AG04450 (cell line): ENCODE measurements at regions not wholly inside any gene's neighbourhood (a gene's known extent, or its start where the extent isn't known, plus 50 kb on each side); places are given as distances from the start of the nearest gene placed in this dataset.

Source experiments
- CTCF ChIA-PET: fragments of 300-600, 350-600 bp; formaldehyde crosslinking; extraction: SDS; loops from one replicate; lab custom pipeline; 2022; ENCODE audit warnings: antibody characterized with exemption, inconsistent platforms; lab: Charles Lee
- POLR2A ChIA-PET: fragments of 350-600 bp; formaldehyde crosslinking; extraction: SDS; loops from one replicate; lab custom pipeline; 2021; ENCODE audit warnings: antibody characterized with exemption, inconsistent platforms; lab: Yijun Ruan, JAX
- DNase-seq: peaks from one replicate; pipeline ENCODE4 v3.0.0-alpha.2; 2011; ENCODE audit warnings: low read depth, low spot score
- H3K27ac ChIP-seq: one replicate; pipeline ENCODE4 v1.5.1; 2012; ENCODE audit warnings: low read depth, low read length, control low read depth
- H3K27me3 ChIP-seq: one replicate; pipeline ENCODE4 v1.6.0; 2012; ENCODE audit warnings: low read length; ENCODE audit not compliant: control insufficient read depth, insufficient read depth
- H3K4me3 ChIP-seq: 2 replicates; pipeline ENCODE4 v1.5.1; 2011; ENCODE audit warnings: mild to moderate bottlenecking, low read depth, low read length, control low read depth
- H3K9me3 ChIP-seq: 2 replicates; pipeline ENCODE4 v1.5.1; 2012; ENCODE audit warnings: low read length; ENCODE audit not compliant: control insufficient read depth, insufficient read depth
- CTCF ChIP-seq: IDR thresholded peaks from 2 replicates; pipeline ENCODE4 v1.5.1; 2011; ENCODE audit warnings: low read depth, low read length, control low read depth, inconsistent platforms

- peaks cover 23% of the 10 kb centered on the region for H3K9me3 ChIP-seq
- TF ChIP-seq CTCF = no peak
- no peak for DNase-seq
- H3K27ac ChIP-seq = no peak overlapping the region
- no peak overlapping the region for H3K4me3 ChIP-seq
- ChIA-PET POLR2A (no interaction called here), CTCF (no interaction called here)
- H3K27me3 ChIP-seq = no peaks in the 10 kb centered on the region
These were observed 1072.1 kb downstream of the JRKL start for GRCh38 chr11:97461934-97462333.

GRCh38 chr11:97463891-97464290 is 1074.1 kb downstream of the JRKL start:
- H3K27me3 ChIP-seq = no peaks in the 10 kb centered on the region
- ChIA-PET CTCF (no interaction called here), POLR2A (no interaction called here)
- peaks cover 23% of the 10 kb centered on the region for H3K9me3 ChIP-seq
- H3K4me3 ChIP-seq = no peak overlapping the region
- TF ChIP-seq CTCF = no peak
- no peak for DNase-seq
- H3K27ac ChIP-seq = no peak overlapping the region

- Histone ChIP-seq H3K27me3 (no peaks in the 10 kb centered on the region), H3K4me3 (no peak overlapping the region), H3K27ac (no peak overlapping the region), H3K9me3 (peaks cover 9% of the 10 kb centered on the region)
- TF ChIP-seq CTCF = no peak
- CTCF ChIA-PET = no interaction called here
- POLR2A ChIA-PET = no interaction called here
- DNase-seq = no peak
These were observed 1081.7 kb downstream of the JRKL start for GRCh38 chr11:97471480-97471879.

GRCh38 chr11:97487387-97487786 is 1097.6 kb downstream of the JRKL start:
- Histone ChIP-seq H3K27ac (no peak overlapping the region), H3K4me3 (no peak overlapping the region), H3K9me3 (peaks cover 10% of the 10 kb centered on the region), H3K27me3 (no peaks in the 10 kb centered on the region)
- DNase-seq = no peak
- no peak for TF ChIP-seq CTCF
- ChIA-PET CTCF (no interaction called here), POLR2A (no interaction called here)

GRCh38 chr11:97498891-97499290 is 1109.1 kb downstream of the JRKL start:
- Histone ChIP-seq H3K27ac (no peak overlapping the region), H3K27me3 (no peaks in the 10 kb centered on the region), H3K9me3 (no peaks in the 10 kb centered on the region), H3K4me3 (no peak overlapping the region)
- CTCF ChIA-PET = no interaction called here
- DNase-seq = no peak
- POLR2A ChIA-PET = no interaction called here
- TF ChIP-seq CTCF = no peak
